ENCODE measurements at regions not wholly inside any gene's neighbourhood (a gene's known extent, or its start where the extent isn't known, plus 50 kb on each side); places are given as distances from the start of the nearest gene placed in this dataset.

DNA sequence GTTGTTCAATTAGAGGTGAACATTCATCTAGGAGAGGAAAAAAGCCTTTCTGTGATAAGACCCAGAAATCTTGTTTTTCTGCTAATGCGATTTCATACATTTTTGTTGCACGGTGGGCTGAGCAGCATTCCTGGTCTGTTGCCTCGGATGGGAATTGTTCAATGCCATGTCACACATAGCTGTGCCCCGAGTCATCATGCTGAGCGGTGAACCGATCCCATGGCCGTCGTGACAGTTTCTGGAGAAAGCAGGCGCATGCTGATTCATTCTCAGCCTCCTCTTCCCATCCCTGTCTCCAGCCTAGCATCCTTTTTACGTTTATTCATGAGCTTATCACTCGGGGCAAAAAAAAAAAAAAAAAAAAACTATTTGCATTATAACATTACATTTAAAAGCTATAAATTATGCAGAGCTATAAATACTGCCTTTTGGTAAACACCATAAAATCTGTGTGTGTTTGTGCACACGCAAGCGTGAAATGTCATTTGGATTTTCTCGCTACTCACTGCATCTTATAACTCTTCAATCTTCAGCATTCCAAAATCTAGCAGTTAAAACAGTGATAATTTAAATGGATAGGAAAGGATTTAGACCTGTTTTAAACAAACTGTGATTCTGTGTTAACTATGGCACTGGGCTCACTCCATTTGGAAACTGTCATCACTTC lies 58.9 kb upstream of the IFNGR1 start:
- no peaks in the 10 kb centered on the region; the same call in 1 of the 2 replicates for H3F3A ChIP-seq (ENCODE audit: insufficient read depth, low read depth)
- peaks cover 17% of the 10 kb centered on the region for H3K4me1 ChIP-seq (replicated peaks; ENCODE audit: insufficient read depth)
- H3K4me2 ChIP-seq = peak overlapping the region; percentile 35
- BruUV-seq (replicated peaks) = no TSS peak
- peaks cover 7% of the 10 kb centered on the region for H3K9me3 ChIP-seq (ENCODE audit: insufficient read depth, low read depth)
- H3K9me2 ChIP-seq (ENCODE audit: insufficient read depth) = no peaks in the 10 kb centered on the region
- no peaks in the 10 kb centered on the region for H3K79me2 ChIP-seq (ENCODE audit: low read depth)
- ChIA-PET CTCF (interaction anchor here (0.6 to 1.8 kb wide), 3 partner anchors 184 to 1067 kb away, joined by 5 to 6 read pairs (median 5); no protein-coding TSS in a partner anchor), POLR2A (ENCODE audit: unreplicated experiment) (interaction anchor here (0.5 to 0.6 kb wide), 3 partner anchors 32 to 552 kb away, joined by 3 to 26 read pairs (median 6); no protein-coding TSS in a partner anchor)
- H3K27ac ChIP-seq = peak overlapping the region; percentile 47
- no peak for TF ChIP-seq EZH2 (IDR thresholded peaks at IDR 0.05; ENCODE audit: low read depth)
- TF ChIP-seq, protein P1, sequence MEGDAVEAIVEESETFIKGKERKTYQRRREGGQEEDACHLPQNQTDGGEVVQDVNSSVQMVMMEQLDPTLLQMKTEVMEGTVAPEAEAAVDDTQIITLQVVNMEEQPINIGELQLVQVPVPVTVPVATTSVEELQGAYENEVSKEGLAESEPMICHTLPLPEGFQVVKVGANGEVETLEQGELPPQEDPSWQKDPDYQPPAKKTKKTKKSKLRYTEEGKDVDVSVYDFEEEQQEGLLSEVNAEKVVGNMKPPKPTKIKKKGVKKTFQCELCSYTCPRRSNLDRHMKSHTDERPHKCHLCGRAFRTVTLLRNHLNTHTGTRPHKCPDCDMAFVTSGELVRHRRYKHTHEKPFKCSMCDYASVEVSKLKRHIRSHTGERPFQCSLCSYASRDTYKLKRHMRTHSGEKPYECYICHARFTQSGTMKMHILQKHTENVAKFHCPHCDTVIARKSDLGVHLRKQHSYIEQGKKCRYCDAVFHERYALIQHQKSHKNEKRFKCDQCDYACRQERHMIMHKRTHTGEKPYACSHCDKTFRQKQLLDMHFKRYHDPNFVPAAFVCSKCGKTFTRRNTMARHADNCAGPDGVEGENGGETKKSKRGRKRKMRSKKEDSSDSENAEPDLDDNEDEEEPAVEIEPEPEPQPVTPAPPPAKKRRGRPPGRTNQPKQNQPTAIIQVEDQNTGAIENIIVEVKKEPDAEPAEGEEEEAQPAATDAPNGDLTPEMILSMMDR (conservative IDR thresholded peaks at IDR 0.05) = no peak
- no peak overlapping the region; the same call in 1 of the 2 replicates for H2AFZ ChIP-seq
- no peaks in the 10 kb centered on the region for H3K36me3 ChIP-seq (ENCODE audit: low read depth)
- H3K4me3 ChIP-seq = no peak overlapping the region
- no peaks in the 10 kb centered on the region for H4K20me1 ChIP-seq (ENCODE audit: insufficient read depth)
- H3K27me3 ChIP-seq (ENCODE audit: insufficient read depth, low read depth) = no peaks in the 10 kb centered on the region
- intact Hi-C loops (cut with micrococcal nuclease; ENCODE audit: unreplicated experiment) = loop anchor here (2.0 to 10.0 kb wide), 3 partner anchors 31 to 827 kb away; partner anchors contain the start of gene PERP
- peak; percentile 64 to 88 for DNase-seq

DNA sequence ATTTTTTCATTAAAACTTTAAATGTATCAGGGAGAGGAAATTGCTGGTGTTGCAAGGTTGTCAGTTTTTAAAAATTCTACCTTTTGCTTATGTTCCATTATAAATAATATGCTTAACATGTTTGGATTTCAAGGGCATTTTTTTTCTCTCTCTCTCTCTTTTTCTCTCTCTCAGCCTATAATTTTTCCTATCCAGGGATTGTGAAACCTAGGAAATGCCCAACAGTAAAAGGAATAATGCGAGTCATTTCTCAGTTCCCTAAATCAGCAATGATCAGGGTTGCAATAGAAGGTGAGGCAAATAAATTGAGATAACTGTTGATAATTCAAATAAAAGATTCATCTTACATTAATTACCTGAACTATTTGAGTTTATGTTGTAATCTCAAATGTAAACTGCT lies 53.2 kb upstream of the IFNGR1 start:
- intact Hi-C loops (cut with micrococcal nuclease; ENCODE audit: unreplicated experiment) = loop anchor here (5.0 to 10.0 kb wide), 3 partner anchors 145 to 832 kb away; partner anchors contain the start of gene PERP
- no peak overlapping the region for H3K4me3 ChIP-seq
- POLR2A ChIA-PET (ENCODE audit: unreplicated experiment) = no interaction called here
- H3K79me2 ChIP-seq (ENCODE audit: low read depth) = no peaks in the 10 kb centered on the region
- no peaks in the 10 kb centered on the region for H4K20me1 ChIP-seq (ENCODE audit: insufficient read depth)
- H2AFZ ChIP-seq = no peak overlapping the region
- BruUV-seq (replicated peaks) = no TSS peak
- no peaks in the 10 kb centered on the region for H3K36me3 ChIP-seq (ENCODE audit: low read depth)
- CTCF ChIA-PET = interaction anchor here (1.4 kb wide), 1 partner anchor 178 kb away, joined by 4 read pairs; no protein-coding TSS in a partner anchor
- H3K27me3 ChIP-seq (ENCODE audit: insufficient read depth, low read depth) = no peaks in the 10 kb centered on the region
- H3K9me3 ChIP-seq (ENCODE audit: insufficient read depth, low read depth) = peaks cover 3% of the 10 kb centered on the region; the same call in 1 of the 2 replicates
- no peak overlapping the region for H3K4me2 ChIP-seq
- peak in 1 of 2 experiments; percentile 33 for DNase-seq
- no peak overlapping the region for H3K27ac ChIP-seq
- H3K9me2 ChIP-seq (ENCODE audit: insufficient read depth) = no peaks in the 10 kb centered on the region
- peaks cover 7% of the 10 kb centered on the region for H3K4me1 ChIP-seq (replicated peaks; ENCODE audit: insufficient read depth)
- no peaks in the 10 kb centered on the region for H3F3A ChIP-seq (ENCODE audit: insufficient read depth, low read depth)
- TF ChIP-seq, protein P1 (conservative IDR thresholded peaks at IDR 0.05) = no peak
- no peak for TF ChIP-seq EZH2 (IDR thresholded peaks at IDR 0.05; ENCODE audit: low read depth)

DNA sequence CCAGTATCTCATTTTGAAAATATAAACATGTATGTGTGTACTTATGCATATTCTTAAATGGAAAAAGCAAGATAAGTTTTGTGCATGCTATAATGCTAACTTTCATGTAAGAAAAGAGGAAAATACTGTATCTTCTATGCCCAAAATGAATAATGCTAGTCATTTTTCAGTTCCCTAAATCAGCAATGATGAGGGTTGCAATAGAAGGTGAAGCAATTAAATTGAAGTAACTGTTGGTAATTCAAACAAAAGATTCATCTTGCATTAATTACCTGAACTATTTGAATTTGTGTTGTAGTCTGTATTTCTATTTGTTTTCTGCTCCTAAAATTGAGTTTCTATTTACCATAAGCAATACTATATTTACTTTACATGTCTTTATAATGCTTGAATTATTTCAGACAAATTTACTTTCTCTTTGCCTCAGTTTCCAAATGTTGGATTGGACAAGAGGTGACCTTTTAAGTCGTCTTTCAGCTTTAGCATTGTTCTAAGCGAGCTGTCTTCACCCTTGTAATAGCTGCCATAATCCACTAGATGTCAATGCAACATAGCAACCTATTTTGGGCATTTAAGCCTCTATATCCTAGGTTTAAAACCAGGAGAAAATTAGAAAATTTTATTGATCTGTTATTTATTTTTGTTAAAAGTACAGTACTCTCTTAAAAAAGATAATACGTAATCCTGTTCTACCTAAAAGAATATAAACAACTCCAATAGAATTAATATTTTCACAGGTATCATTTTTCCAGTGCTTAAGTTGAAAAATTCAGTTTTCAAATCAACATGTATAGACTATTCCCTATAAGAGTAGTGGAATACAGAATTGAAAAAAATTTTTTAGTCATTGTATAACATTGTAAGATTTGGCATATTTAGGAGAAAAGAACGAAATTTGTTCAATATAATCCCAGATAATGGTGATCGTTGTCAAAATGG lies 52.3 kb upstream of the IFNGR1 start:
- Histone ChIP-seq H3K9me3 (ENCODE audit: insufficient read depth, low read depth) (peaks cover under 1% of the 10 kb centered on the region; the same call in 1 of the 2 replicates), H3K27ac (no peak overlapping the region), H3K36me3 (ENCODE audit: low read depth) (no peaks in the 10 kb centered on the region), H3K4me3 (no peak overlapping the region), H3K79me2 (ENCODE audit: low read depth) (no peaks in the 10 kb centered on the region), H3F3A (ENCODE audit: insufficient read depth, low read depth) (no peaks in the 10 kb centered on the region), H3K27me3 (ENCODE audit: insufficient read depth, low read depth) (peaks cover 3% of the 10 kb centered on the region; the same call in 1 of the 2 replicates), H4K20me1 (ENCODE audit: insufficient read depth) (no peaks in the 10 kb centered on the region), H2AFZ (no peak overlapping the region), H3K4me1 (replicated peaks; ENCODE audit: insufficient read depth) (no peaks in the 10 kb centered on the region), H3K9me2 (ENCODE audit: insufficient read depth) (no peaks in the 10 kb centered on the region), H3K4me2 (no peak overlapping the region)
- TF ChIP-seq, protein P1 (conservative IDR thresholded peaks at IDR 0.05) = peak; percentile 98
- TF ChIP-seq EZH2 (IDR thresholded peaks at IDR 0.05; ENCODE audit: low read depth) = no peak
- intact Hi-C loops (cut with micrococcal nuclease; ENCODE audit: unreplicated experiment) = loop anchor here (1.0 to 10.0 kb wide), 7 partner anchors 43 to 833 kb away; partner anchors contain the start of gene PERP
- peak in 1 of 2 experiments; percentile 54 for DNase-seq
- no TSS peak for BruUV-seq (replicated peaks)
- ChIA-PET CTCF (interaction anchor here (0.7 to 1.4 kb wide), 2 partner anchors 177 to 414 kb away, joined by 4 read pairs; no protein-coding TSS in a partner anchor), POLR2A (ENCODE audit: unreplicated experiment) (no interaction called here)
